ENCODE measurements at regions not wholly inside any gene's neighbourhood (a gene's known extent, or its start where the extent isn't known, plus 50 kb on each side); places are given as distances from the start of the nearest gene placed in this dataset.

DNA sequence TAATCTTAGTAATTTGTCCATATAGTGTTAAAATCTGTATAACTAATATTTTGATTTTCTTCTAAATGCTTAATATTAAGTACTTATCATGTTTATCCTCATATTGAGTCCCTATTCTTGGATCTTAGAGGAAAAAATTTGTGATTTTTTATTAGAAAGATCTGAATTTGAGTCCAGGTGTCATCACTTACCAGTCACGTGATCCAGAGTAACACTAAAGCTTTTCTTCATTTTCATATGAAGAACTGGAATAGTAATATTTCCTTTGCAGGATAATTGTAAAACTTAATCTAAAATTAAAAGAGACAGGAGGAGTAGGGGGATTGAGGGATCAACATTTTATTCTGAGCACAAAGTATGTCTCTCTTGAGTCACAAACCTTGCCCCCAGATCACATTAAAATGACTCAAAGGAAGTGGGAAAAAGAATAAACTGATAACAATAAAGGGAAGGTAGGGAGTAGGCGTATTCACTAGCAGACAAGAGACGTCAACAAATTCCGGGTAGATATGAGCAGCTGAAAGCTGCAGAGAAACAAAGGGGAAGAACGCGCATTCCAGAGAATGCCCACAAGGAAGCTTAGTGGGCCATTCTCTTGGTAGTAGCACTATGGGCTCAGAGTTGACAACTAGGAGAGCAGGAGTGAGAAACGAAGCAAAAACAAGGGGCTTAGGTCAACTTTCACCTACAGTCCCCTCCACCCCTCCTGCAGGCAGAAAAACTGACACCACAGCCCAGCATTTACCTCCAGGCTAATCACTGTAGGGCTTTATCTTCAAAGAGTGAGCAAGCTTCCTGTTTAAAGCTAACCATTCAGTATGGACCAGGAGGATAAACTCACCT is 123.1 kb downstream of the SPRY2 start:
- Histone ChIP-seq H3K36me3 (no peaks in the 10 kb centered on the region), H3K4me1 (ENCODE audit: insufficient read depth) (no peaks in the 10 kb centered on the region), H3K9me3 (no peaks in the 10 kb centered on the region), H3K4me3 (no peak overlapping the region), H3K27me3 (no peaks in the 10 kb centered on the region), H3K27ac (no peak overlapping the region)
- no peak for DNase-seq
- TF ChIP-seq POLR2A (IDR thresholded peaks at IDR 0.05) (no peak), CTCF (IDR thresholded peaks at IDR 0.05) (no peak), EP300 (IDR thresholded peaks at IDR 0.05) (no peak)
- intact Hi-C loops (cut with DNase I), result no loop called here
- 44 to 61% (median 52%) methylated on average over 7 of the region's 7 CpGs for WGBS, 3 donors

DNA sequence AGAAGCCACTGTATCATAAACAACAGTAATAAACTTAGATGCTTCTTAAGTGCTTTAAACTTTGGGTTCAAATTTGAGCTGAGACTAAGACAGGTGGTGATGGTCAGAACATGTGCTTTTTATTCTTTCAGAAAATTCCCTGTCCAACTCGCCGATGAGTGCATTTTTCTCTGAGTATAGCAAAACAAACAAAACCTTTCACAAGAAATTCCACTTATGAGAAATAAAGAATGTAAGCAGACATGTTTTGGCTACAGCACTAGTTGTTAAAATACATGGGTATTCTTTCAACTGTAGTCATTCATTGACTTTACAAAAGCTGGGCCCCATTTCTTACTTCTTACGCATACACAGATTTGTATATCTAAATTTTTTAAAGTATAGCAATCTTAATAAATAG is 125.6 kb downstream of the SPRY2 start:
- intact Hi-C loops (cut with DNase I), result no loop called here
- Histone ChIP-seq H3K9me3 (no peaks in the 10 kb centered on the region), H3K27ac (no peak overlapping the region), H3K36me3 (no peaks in the 10 kb centered on the region), H3K4me3 (no peak overlapping the region), H3K27me3 (no peaks in the 10 kb centered on the region), H3K4me1 (ENCODE audit: insufficient read depth) (no peaks in the 10 kb centered on the region)
- no peak for DNase-seq
- WGBS, 3 donors, result 9 to 29% (median 11%) methylated on average over 3 of the region's 3 CpGs
- TF ChIP-seq POLR2A (IDR thresholded peaks at IDR 0.05) (no peak), CTCF (IDR thresholded peaks at IDR 0.05) (no peak), EP300 (IDR thresholded peaks at IDR 0.05) (no peak)

DNA sequence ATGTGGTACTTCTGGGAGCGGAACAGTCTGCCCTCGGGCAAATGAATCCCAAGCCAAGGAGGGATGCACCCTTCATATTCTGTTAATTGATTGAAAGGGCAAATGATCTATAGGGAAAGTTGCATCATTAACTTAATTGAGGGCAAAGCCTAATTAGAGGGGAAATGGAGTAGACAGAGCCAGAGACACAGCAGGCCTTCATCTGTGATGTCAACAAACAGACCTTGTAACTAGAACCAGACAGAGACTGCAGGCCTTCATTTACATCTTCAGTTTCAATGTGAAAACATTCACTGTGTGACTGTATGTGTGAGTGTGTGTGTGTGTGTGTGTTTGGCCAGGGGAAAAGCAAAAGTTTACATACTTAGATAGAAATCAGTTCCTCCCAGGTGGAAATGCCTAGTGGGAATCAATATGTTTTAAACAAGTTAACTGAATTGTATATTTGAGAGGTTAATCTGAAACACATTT is 126.4 kb downstream of the SPRY2 start:
- intact Hi-C loops (cut with DNase I), result no loop called here
- no peaks in the 10 kb centered on the region for H3K9me3 ChIP-seq
- no peak overlapping the region for H3K4me3 ChIP-seq
- DNase-seq, result no peak
- 70 to 80% (median 71%) methylated on average over 2 of the region's 2 CpGs for WGBS, 3 donors
- H3K27me3 ChIP-seq, result no peaks in the 10 kb centered on the region
- H3K4me1 ChIP-seq (ENCODE audit: insufficient read depth), result no peaks in the 10 kb centered on the region
- no peak for TF ChIP-seq EP300 (IDR thresholded peaks at IDR 0.05)
- no peak for TF ChIP-seq POLR2A (IDR thresholded peaks at IDR 0.05)
- TF ChIP-seq CTCF (IDR thresholded peaks at IDR 0.05), result no peak
- no peak overlapping the region for H3K27ac ChIP-seq
- no peaks in the 10 kb centered on the region for H3K36me3 ChIP-seq

GRCh38 chr13:80214050-80214449 is 126.9 kb downstream of the SPRY2 start:
- no peaks in the 10 kb centered on the region for H3K27me3 ChIP-seq
- H3K27ac ChIP-seq, result no peak overlapping the region
- no peaks in the 10 kb centered on the region for H3K36me3 ChIP-seq
- intact Hi-C loops (cut with DNase I), result no loop called here
- no peak for DNase-seq
- no peaks in the 10 kb centered on the region for H3K4me1 ChIP-seq (ENCODE audit: insufficient read depth)
- 66 to 90% (median 90%) methylated on average over 2 of the region's 2 CpGs for WGBS, 3 donors
- no peak overlapping the region for H3K4me3 ChIP-seq
- no peaks in the 10 kb centered on the region for H3K9me3 ChIP-seq
- TF ChIP-seq POLR2A (IDR thresholded peaks at IDR 0.05), result no peak
- no peak for TF ChIP-seq EP300 (IDR thresholded peaks at IDR 0.05)
- no peak for TF ChIP-seq CTCF (IDR thresholded peaks at IDR 0.05)

All from ovary (tissue), 7 donors.